Neural cell (in vitro differentiated cells): ENCODE measurements at regions not wholly inside any gene's neighbourhood (a gene's known extent, or its start where the extent isn't known, plus 50 kb on each side); places are given as distances from the start of the nearest gene placed in this dataset.
"Not testable (repeated sequence)": the region's sequence is repeated elsewhere in the genome, so short reads cannot be mapped to it uniquely, and the experiment has no call there.

Source experiments
- H2AFZ ChIP-seq: fragments of 200-600, 300-800 bp; sonication (generic), shearing (Covaris generic); 2 replicates; pipeline ENCODE4 v1.6.0; 2014; ENCODE audit warnings: low read depth, mild to moderate bottlenecking, antibody characterized with exemption, low read length, moderate library complexity
- H3F3A ChIP-seq: fragments of 200-600 bp; shearing (Covaris generic); 2 replicates; pipeline ENCODE4 v1.6.1; 2016; ENCODE audit warnings: mild to moderate bottlenecking, moderate library complexity, mixed read lengths, antibody characterized with exemption, low read length; ENCODE audit not compliant: insufficient read depth, poor library complexity, severe bottlenecking
- H3K27ac ChIP-seq: fragments of 200-600, 300-800 bp; sonication (generic), shearing (Covaris generic); 2 replicates; pipeline ENCODE4 v1.5.1; 2014; ENCODE audit warnings: mild to moderate bottlenecking, low read length, moderate library complexity
- H3K27me3 ChIP-seq: fragments of 300-800, 200-600 bp; sonication (generic), shearing (Covaris generic); 2 replicates; pipeline ENCODE4 v1.6.0; 2014; ENCODE audit warnings: mild to moderate bottlenecking, low read depth, low read length, moderate library complexity; ENCODE audit not compliant: insufficient read depth
- H3K36me3 ChIP-seq: fragments of 300-800, 200-600 bp; sonication (generic), shearing (Covaris generic); 2 replicates; pipeline ENCODE4 v1.5.1; 2014; ENCODE audit warnings: mild to moderate bottlenecking, antibody characterized with exemption, low read length, moderate library complexity; ENCODE audit not compliant: insufficient read depth
- H3K4me2 ChIP-seq: fragments of 300-800, 200-600 bp; sonication (generic), shearing (Covaris generic); 2 replicates; pipeline ENCODE4 v1.6.0; 2014; ENCODE audit warnings: mild to moderate bottlenecking, low read length
- H3K4me3 ChIP-seq: fragments of 300-800, 200-600 bp; sonication (generic), shearing (Covaris generic); 2 replicates; pipeline ENCODE4 v1.5.1; 2014; ENCODE audit warnings: mild to moderate bottlenecking, low read length, moderate library complexity
- H3K79me2 ChIP-seq: fragments of 200-600 bp; shearing (Covaris generic); replicated peaks from 2 replicates; pipeline ENCODE4 v1.6.0; 2014; ENCODE audit warnings: mild to moderate bottlenecking, low read length, moderate library complexity; ENCODE audit not compliant: insufficient read depth
- H3K9ac ChIP-seq: fragments of 300-800, 200-600 bp; sonication (generic), shearing (Covaris generic); 2 replicates; pipeline ENCODE4 v1.6.1; 2016; ENCODE audit warnings: mild to moderate bottlenecking, low read length, mixed read lengths
- H3K9me2 ChIP-seq: fragments of 200-600 bp; shearing (Covaris generic); 2 replicates; pipeline ENCODE4 v1.6.1; 2016; ENCODE audit warnings: mild to moderate bottlenecking, low read length, mixed read lengths; ENCODE audit not compliant: insufficient read depth
- H3K9me3 ChIP-seq: fragments of 200-600, 300-800 bp; sonication (generic), shearing (Covaris generic); 2 replicates; pipeline ENCODE4 v1.6.1; 2016; ENCODE audit warnings: mild to moderate bottlenecking, mixed run types, low read length, moderate library complexity, mixed read lengths
- H4K20me1 ChIP-seq: fragments of 200-600 bp; shearing (Covaris generic); 2 replicates; pipeline ENCODE4 v1.6.1; 2016; ENCODE audit warnings: mild to moderate bottlenecking, mixed run types; ENCODE audit not compliant: insufficient read depth
- EP300 ChIP-seq: fragments of 450-650 bp; conservative IDR thresholded peaks from 2 replicates; pipeline ENCODE4 v1.6.1; 2014; ENCODE audit warnings: antibody characterized with exemption, mild to moderate bottlenecking, moderate library complexity; ENCODE audit not compliant: poor library complexity, severe bottlenecking
- EZH2 ChIP-seq: fragments of 200-600, 300-800 bp; shearing (Covaris generic), sonication (generic); IDR thresholded peaks from 2 replicates; pipeline ENCODE4 v1.6.1; 2014; ENCODE audit warnings: antibody characterized with exemption, low read length, borderline replicate concordance, mild to moderate bottlenecking; ENCODE audit not compliant: insufficient read depth, poor library complexity, severe bottlenecking
- MXI1 ChIP-seq: fragments of 450-650 bp; conservative IDR thresholded peaks from 2 replicates; pipeline ENCODE4 v1.6.1; 2014; ENCODE audit warnings: antibody characterized with exemption, mild to moderate bottlenecking; ENCODE audit not compliant: poor library complexity, severe bottlenecking
- POLR2AphosphoS5 ChIP-seq: IDR thresholded peaks from 2 replicates; pipeline ENCODE4 v1.6.1; 2012
- RAD21 ChIP-seq: fragments of 450-650 bp; conservative IDR thresholded peaks from 2 replicates; pipeline ENCODE4 v1.6.1; 2014; ENCODE audit warnings: antibody characterized with exemption, mild to moderate bottlenecking, moderate library complexity
- REST ChIP-seq: IDR thresholded peaks from 2 replicates; pipeline ENCODE4 v1.6.1; 2012; ENCODE audit warnings: borderline replicate concordance
- SMC3 ChIP-seq: fragments of 450-650 bp; conservative IDR thresholded peaks from 2 replicates; pipeline ENCODE4 v1.6.1; 2014; ENCODE audit warnings: antibody characterized with exemption, mild to moderate bottlenecking, moderate library complexity; ENCODE audit not compliant: poor library complexity
- TF ChIP-seq, protein P1 (sequence below): fragments of 450-650 bp; IDR thresholded peaks from 2 replicates; pipeline ENCODE4 v1.5.1; 2014; ENCODE audit warnings: antibody characterized with exemption, mild to moderate bottlenecking, moderate library complexity; ENCODE audit not compliant: poor library complexity, severe bottlenecking

- H3K27me3 ChIP-seq, H3K9me3 ChIP-seq: not testable (repeated sequence)
These were observed 182.2 kb upstream of the LHX8 start for GRCh38 chr1:74951981-74952380.

DNA sequence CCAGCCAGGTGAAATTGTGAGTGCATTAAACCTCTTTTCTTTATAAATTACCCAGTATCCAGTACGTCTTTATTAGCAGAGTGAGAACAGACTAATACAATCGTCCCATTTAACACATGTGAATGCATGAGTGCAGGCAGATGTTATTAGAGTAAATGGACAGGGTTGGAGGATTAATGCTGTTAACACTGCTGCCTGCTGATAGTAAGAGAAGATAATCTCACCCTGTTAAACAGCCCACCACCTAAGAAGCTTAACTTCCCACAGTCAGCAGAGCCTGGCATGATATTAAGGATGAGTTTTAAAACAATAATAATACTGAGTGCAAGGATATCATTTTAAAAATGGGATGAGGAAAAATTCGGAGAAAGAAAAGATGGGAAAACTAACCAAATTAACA is 181.4 kb upstream of the LHX8 start:
- no peaks in the 10 kb centered on the region for H3F3A ChIP-seq
- no peaks in the 10 kb centered on the region for H3K36me3 ChIP-seq
- H2AFZ ChIP-seq = no peak overlapping the region
- H3K9me3 ChIP-seq = no peaks in the 10 kb centered on the region
- no peak overlapping the region for H3K9ac ChIP-seq
- no peaks in the 10 kb centered on the region for H3K9me2 ChIP-seq
- no peaks in the 10 kb centered on the region for H4K20me1 ChIP-seq
- no peak overlapping the region for H3K27ac ChIP-seq
- no peaks in the 10 kb centered on the region for H3K79me2 ChIP-seq
- H3K27me3 ChIP-seq = no peaks in the 10 kb centered on the region
- no peak overlapping the region for H3K4me3 ChIP-seq
- no peak overlapping the region for H3K4me2 ChIP-seq
- TF ChIP-seq MXI1 = no peak
- TF ChIP-seq REST = no peak
- TF ChIP-seq POLR2AphosphoS5 = no peak
- TF ChIP-seq SMC3 = no peak
- no peak for TF ChIP-seq RAD21
- TF ChIP-seq EZH2 = no peak
- TF ChIP-seq, protein P1, sequence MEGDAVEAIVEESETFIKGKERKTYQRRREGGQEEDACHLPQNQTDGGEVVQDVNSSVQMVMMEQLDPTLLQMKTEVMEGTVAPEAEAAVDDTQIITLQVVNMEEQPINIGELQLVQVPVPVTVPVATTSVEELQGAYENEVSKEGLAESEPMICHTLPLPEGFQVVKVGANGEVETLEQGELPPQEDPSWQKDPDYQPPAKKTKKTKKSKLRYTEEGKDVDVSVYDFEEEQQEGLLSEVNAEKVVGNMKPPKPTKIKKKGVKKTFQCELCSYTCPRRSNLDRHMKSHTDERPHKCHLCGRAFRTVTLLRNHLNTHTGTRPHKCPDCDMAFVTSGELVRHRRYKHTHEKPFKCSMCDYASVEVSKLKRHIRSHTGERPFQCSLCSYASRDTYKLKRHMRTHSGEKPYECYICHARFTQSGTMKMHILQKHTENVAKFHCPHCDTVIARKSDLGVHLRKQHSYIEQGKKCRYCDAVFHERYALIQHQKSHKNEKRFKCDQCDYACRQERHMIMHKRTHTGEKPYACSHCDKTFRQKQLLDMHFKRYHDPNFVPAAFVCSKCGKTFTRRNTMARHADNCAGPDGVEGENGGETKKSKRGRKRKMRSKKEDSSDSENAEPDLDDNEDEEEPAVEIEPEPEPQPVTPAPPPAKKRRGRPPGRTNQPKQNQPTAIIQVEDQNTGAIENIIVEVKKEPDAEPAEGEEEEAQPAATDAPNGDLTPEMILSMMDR = no peak
- no peak for TF ChIP-seq EP300

More at GRCh38 chr1:74951981-74952380, 182.2 kb upstream of the LHX8 start:
- not testable (repeated sequence) for H3K9me2 ChIP-seq, H4K20me1 ChIP-seq, H2AFZ ChIP-seq, H3K36me3 ChIP-seq, H3F3A ChIP-seq, H3K4me2 ChIP-seq, H3K9ac ChIP-seq, H3K4me3 ChIP-seq, H3K79me2 ChIP-seq, H3K27ac ChIP-seq

DNA sequence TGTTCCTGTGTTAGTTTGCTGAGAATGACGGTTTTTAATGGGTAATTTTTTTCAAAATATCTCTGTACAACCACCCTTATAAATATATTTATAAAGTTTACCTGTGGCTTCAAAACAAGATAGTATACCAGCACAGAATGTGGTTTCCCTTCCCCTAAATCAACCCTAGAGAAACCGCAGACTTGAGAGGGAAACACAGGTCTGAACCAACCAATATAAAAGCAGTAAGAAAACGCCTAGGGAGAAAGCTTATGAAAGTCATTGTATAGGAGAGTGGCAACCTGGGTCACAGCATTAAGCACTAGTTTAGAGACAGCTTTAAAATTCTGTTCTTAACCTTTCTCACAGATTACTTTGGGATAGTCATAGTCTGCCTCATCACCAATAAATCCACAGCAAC is 180.6 kb upstream of the LHX8 start:
- H3K27me3 ChIP-seq = no peaks in the 10 kb centered on the region
- no peaks in the 10 kb centered on the region for H3K36me3 ChIP-seq
- no peaks in the 10 kb centered on the region for H3F3A ChIP-seq
- no peaks in the 10 kb centered on the region for H3K9me2 ChIP-seq
- no peak overlapping the region for H3K9ac ChIP-seq
- H4K20me1 ChIP-seq = no peaks in the 10 kb centered on the region
- no peaks in the 10 kb centered on the region for H3K79me2 ChIP-seq
- no peak overlapping the region for H3K4me3 ChIP-seq
- H3K4me2 ChIP-seq = no peak overlapping the region
- TF ChIP-seq, protein P1 = no peak
- TF ChIP-seq MXI1 (no peak), EZH2 (no peak), RAD21 (no peak), EP300 (no peak), SMC3 (no peak), REST (no peak)
- H2AFZ ChIP-seq = no peak overlapping the region
- H3K27ac ChIP-seq = no peak overlapping the region
- H3K9me3 ChIP-seq = no peaks in the 10 kb centered on the region
